Panc1 (cell line): ENCODE measurements at regions not wholly inside any gene's neighbourhood (a gene's known extent, or its start where the extent isn't known, plus 50 kb on each side); places are given as distances from the start of the nearest gene placed in this dataset.

Experiments
- ATAC-seq: fragments of 200-7000 bp; cut with Tn5 transposase; 2 replicates; pipeline ENCODE4 v1.9.1; 2020; ENCODE audit warnings: mild to moderate bottlenecking, moderate library complexity
- BruUV-seq: library from RNA; stranded (reverse); fragments of 400-500 nt; replicated peaks from 2 replicates; lab custom pipeline; 2021; lab: Mats Ljungman, UMichigan
- CTCF ChIA-PET: fragments of 300-600 bp; sonication (Branson Sonifier 250); formaldehyde crosslinking; loops from one replicate; lab custom pipeline; 2022; ENCODE audit warnings: antibody characterized with exemption; lab: Charles Lee
- POLR2A ChIA-PET: fragments of 300-600 bp; sonication (Branson Sonifier 250); formaldehyde crosslinking; loops from one replicate; lab custom pipeline; 2022; ENCODE audit warnings: antibody characterized with exemption; lab: Charles Lee
- DNase-seq: peaks from one replicate; pipeline ENCODE4 v3.0.0-alpha.2; 2010; ENCODE audit warnings: low read depth, low spot score
- H3K27ac ChIP-seq: 2 replicates; pipeline ENCODE4 v1.5.1; 2011; ENCODE audit warnings: mild to moderate bottlenecking, low read length, inconsistent platforms
- H3K27me3 ChIP-seq: fragments of 200-500 bp; sonication (Bioruptor generic); 2 replicates; pipeline ENCODE4 v1.6.0; 2014; ENCODE audit warnings: low read length, inconsistent platforms; ENCODE audit not compliant: control insufficient read depth, insufficient read depth
- H3K36me3 ChIP-seq: fragments of 200-500 bp; sonication (Bioruptor generic); 2 replicates; pipeline ENCODE4 v1.5.1; 2014; ENCODE audit warnings: inconsistent platforms, mild to moderate bottlenecking, low read length, moderate library complexity; ENCODE audit not compliant: control insufficient read depth, insufficient read depth
- H3K4me1 ChIP-seq: 2 replicates; pipeline ENCODE4 v1.5.1; 2011; ENCODE audit warnings: inconsistent platforms, mild to moderate bottlenecking, low read length, moderate library complexity; ENCODE audit not compliant: control insufficient read depth, insufficient read depth
- H3K4me3 ChIP-seq, 2 experiments: 2 replicates each; pipeline ENCODE4 v1.5.1; 2011 to 2012; ENCODE audit warnings: low read depth in 2 of 2, low read length in 2 of 2, mild to moderate bottlenecking in 2 of 2, inconsistent platforms in 1 of 2, moderate library complexity in 1 of 2
- H3K9me3 ChIP-seq: fragments of 200-500 bp; sonication (Bioruptor generic); 2 replicates; pipeline ENCODE4 v1.5.1; 2014; ENCODE audit warnings: low read depth, mild to moderate bottlenecking, inconsistent platforms, low read length, moderate library complexity; ENCODE audit not compliant: control insufficient read depth, insufficient read depth
- POLR2AphosphoS5 ChIP-seq: IDR thresholded peaks from 2 replicates; pipeline ENCODE4 v1.6.1; 2012; ENCODE audit warnings: mild to moderate bottlenecking, low read depth, low read length, moderate library complexity
- REST ChIP-seq, 2 experiments: IDR thresholded peaks; 2 replicates each; pipeline ENCODE4 v1.6.1; 2011 to 2012; ENCODE audit warnings: low read depth in 2 of 2, control low read depth in 1 of 2, low read length in 1 of 2, mild to moderate bottlenecking in 1 of 2, moderate library complexity in 1 of 2; ENCODE audit not compliant: insufficient read depth in 1 of 2
- SIN3A ChIP-seq: IDR thresholded peaks from 2 replicates; pipeline ENCODE4 v1.6.1; 2012; ENCODE audit warnings: low read depth, mild to moderate bottlenecking, low read length, moderate library complexity, borderline replicate concordance; ENCODE audit not compliant: insufficient read depth
- TCF7L2 ChIP-seq: IDR thresholded peaks from 2 replicates; pipeline ENCODE4 v1.6.1; 2011; ENCODE audit warnings: mild to moderate bottlenecking, low read depth, low read length, inconsistent platforms
- in situ Hi-C: cut with HindIII; loops from 2 replicates; pipeline ENCODE4 v1.10.0; 2016; ENCODE audit warnings: low sequenced_read_pairs, low pct_unique_long_range_greater_than_20kb
- intact Hi-C: fragments of 100-400 bp; cut with micrococcal nuclease; formaldehyde crosslinking; loops from one replicate; pipeline ENCODE4 v1.10.0; 2022; ENCODE audit not compliant: unreplicated experiment
- TF ChIP-seq, protein P1 (sequence below): fragments of 450-650 bp; IDR thresholded peaks from 2 replicates; pipeline ENCODE4 v1.5.1; 2017; ENCODE audit warnings: mild to moderate bottlenecking

- no peak for ATAC-seq
- no peaks in the 10 kb centered on the region for H3K9me3 ChIP-seq
- no peak for TF ChIP-seq SIN3A
- no peak for TF ChIP-seq TCF7L2
- no peak for TF ChIP-seq REST (IDR thresholded peaks at IDR 0.05; ENCODE audit: insufficient read depth in 1 of 2, low read depth in 2 of 2, low read length in 1 of 2)
- TF ChIP-seq, protein P1, sequence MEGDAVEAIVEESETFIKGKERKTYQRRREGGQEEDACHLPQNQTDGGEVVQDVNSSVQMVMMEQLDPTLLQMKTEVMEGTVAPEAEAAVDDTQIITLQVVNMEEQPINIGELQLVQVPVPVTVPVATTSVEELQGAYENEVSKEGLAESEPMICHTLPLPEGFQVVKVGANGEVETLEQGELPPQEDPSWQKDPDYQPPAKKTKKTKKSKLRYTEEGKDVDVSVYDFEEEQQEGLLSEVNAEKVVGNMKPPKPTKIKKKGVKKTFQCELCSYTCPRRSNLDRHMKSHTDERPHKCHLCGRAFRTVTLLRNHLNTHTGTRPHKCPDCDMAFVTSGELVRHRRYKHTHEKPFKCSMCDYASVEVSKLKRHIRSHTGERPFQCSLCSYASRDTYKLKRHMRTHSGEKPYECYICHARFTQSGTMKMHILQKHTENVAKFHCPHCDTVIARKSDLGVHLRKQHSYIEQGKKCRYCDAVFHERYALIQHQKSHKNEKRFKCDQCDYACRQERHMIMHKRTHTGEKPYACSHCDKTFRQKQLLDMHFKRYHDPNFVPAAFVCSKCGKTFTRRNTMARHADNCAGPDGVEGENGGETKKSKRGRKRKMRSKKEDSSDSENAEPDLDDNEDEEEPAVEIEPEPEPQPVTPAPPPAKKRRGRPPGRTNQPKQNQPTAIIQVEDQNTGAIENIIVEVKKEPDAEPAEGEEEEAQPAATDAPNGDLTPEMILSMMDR: no peak
- H3K27me3 ChIP-seq: no peaks in the 10 kb centered on the region
- no peak overlapping the region for H3K4me3 ChIP-seq
- DNase-seq: no peak
- ChIA-PET CTCF (no interaction called here), POLR2A (no interaction called here)
- no peaks in the 10 kb centered on the region for H3K36me3 ChIP-seq
- intact Hi-C loops (no loop called here), in situ Hi-C loops (no loop called here)
- H3K27ac ChIP-seq: no peak overlapping the region
- H3K4me1 ChIP-seq: no peaks in the 10 kb centered on the region
- no TSS peak for BruUV-seq
Observed at GRCh38 chr13:56019606-56020005, 1121.1 kb upstream of the PRR20A start.

DNA sequence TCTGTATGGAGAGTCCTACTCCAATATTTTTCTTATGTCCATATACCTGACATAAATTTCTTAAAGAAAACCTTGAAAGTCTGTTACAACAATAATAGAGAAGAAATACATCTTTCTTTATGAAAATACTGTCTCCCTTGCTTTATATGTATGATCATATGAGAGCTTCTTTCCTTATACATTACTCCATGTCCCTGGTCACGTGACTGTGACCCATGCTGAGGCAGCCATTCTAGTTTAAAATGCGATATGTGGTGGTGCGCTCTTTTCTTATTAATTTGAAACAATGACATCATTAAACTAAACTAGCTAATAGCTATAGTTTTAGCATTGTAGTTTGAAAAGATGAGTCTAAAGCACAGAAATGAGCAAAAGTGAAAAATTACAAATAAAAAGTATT lies 1120.3 kb upstream of the PRR20A start:
- Histone ChIP-seq H3K9me3 (no peaks in the 10 kb centered on the region), H3K36me3 (no peaks in the 10 kb centered on the region), H3K4me3 (no peak overlapping the region), H3K27me3 (no peaks in the 10 kb centered on the region), H3K4me1 (no peaks in the 10 kb centered on the region), H3K27ac (no peak overlapping the region)
- ChIA-PET POLR2A (no interaction called here), CTCF (no interaction called here)
- intact Hi-C loops: no loop called here
- in situ Hi-C loops: no loop called here
- no TSS peak for BruUV-seq
- no peak for DNase-seq
- no peak for ATAC-seq
- TF ChIP-seq, protein P1: no peak
- TF ChIP-seq POLR2AphosphoS5: no peak
- no peak for TF ChIP-seq REST (IDR thresholded peaks at IDR 0.05; ENCODE audit: insufficient read depth in 1 of 2, low read depth in 2 of 2, low read length in 1 of 2)
- TF ChIP-seq SIN3A: no peak
- no peak for TF ChIP-seq TCF7L2
